ENCODE measurements at regions not wholly inside any gene's neighbourhood (a gene's known extent, or its start where the extent isn't known, plus 50 kb on each side); places are given as distances from the start of the nearest gene placed in this dataset.

DNA sequence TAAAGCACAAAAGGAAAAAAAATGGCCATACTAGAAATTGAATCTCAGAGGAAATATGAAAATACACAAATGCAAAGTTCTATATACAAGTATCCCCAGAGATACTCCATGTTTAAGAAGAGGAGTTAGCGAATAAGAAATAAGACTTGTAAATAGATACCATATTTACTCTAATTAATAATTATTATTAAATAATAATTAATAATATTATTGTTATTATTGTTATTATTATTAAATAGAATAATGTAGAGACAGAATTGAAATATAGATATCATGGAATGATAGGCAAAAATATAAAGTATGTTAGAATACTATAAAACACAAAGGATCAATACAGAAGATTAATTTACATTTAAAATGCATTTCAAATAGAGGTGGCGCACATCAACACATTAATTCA lies 1047.5 kb upstream of the MIR17HG start:
- TF ChIP-seq CTCF (IDR thresholded peaks at IDR 0.05), result no peak
- no peak for TF ChIP-seq EP300 (IDR thresholded peaks at IDR 0.05)
- no peak for TF ChIP-seq POLR2AphosphoS5 (IDR thresholded peaks at IDR 0.05)

All from gastroesophageal sphincter (tissue), 3 donors.